GM12864 (cell line): ENCODE measurements at regions not wholly inside any gene's neighbourhood (a gene's known extent, or its start where the extent isn't known, plus 50 kb on each side); places are given as distances from the start of the nearest gene placed in this dataset.

Experiments used
- DNase-seq: peaks from one replicate; pipeline ENCODE4 v3.0.0-alpha.2; 2011; ENCODE audit warnings: low read depth
- H3K4me3 ChIP-seq: 2 replicates; pipeline ENCODE4 v1.5.1; 2011; ENCODE audit warnings: mild to moderate bottlenecking, low read depth, low read length, control low read depth
- TF ChIP-seq, protein P1 (sequence below): IDR thresholded peaks from 2 replicates; pipeline ENCODE4 v1.5.1; 2011; ENCODE audit warnings: low read depth, mild to moderate bottlenecking, moderate library complexity, low read length, control low read depth, inconsistent platforms; ENCODE audit errors: missing control alignments

GRCh38 chr3:17969985-17970568 is 227.6 kb upstream of the TBC1D5 start:
- no peak for DNase-seq
- no peak overlapping the region for H3K4me3 ChIP-seq
- TF ChIP-seq, protein P1, sequence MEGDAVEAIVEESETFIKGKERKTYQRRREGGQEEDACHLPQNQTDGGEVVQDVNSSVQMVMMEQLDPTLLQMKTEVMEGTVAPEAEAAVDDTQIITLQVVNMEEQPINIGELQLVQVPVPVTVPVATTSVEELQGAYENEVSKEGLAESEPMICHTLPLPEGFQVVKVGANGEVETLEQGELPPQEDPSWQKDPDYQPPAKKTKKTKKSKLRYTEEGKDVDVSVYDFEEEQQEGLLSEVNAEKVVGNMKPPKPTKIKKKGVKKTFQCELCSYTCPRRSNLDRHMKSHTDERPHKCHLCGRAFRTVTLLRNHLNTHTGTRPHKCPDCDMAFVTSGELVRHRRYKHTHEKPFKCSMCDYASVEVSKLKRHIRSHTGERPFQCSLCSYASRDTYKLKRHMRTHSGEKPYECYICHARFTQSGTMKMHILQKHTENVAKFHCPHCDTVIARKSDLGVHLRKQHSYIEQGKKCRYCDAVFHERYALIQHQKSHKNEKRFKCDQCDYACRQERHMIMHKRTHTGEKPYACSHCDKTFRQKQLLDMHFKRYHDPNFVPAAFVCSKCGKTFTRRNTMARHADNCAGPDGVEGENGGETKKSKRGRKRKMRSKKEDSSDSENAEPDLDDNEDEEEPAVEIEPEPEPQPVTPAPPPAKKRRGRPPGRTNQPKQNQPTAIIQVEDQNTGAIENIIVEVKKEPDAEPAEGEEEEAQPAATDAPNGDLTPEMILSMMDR: no peak

GRCh38 chr3:17969244-17969643 is 226.8 kb upstream of the TBC1D5 start:
- no peak for DNase-seq
- TF ChIP-seq, protein P1: no peak
- H3K4me3 ChIP-seq: no peak overlapping the region

- H3K4me3 ChIP-seq: no peak overlapping the region
- TF ChIP-seq, protein P1: no peak
- no peak for DNase-seq
Measured at GRCh38 chr3:17967953-17968607, 225.6 kb upstream of the TBC1D5 start.

DNA sequence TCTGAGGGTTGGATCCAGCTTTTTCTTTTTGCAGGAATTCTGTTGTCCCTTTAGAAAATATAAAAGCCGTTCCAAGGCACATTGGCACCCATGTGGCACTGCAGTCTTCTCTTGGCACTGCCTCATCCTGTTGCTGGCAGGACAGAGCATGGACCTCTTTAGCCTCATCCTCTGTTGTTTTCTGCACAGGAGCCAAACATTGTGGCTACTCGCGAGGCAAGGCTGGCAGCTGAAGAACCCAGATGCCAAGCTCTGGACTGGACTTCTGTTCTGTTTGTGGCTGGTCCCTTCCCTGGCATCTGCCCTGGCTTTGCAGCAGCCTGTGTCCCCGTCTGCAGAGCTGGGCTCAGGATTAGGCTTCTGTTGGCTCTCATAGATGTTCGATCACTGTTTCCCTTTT is 224.7 kb upstream of the TBC1D5 start:
- TF ChIP-seq, protein P1: no peak
- DNase-seq: no peak

GRCh38 chr3:17965331-17965730 is 222.9 kb upstream of the TBC1D5 start:
- no peak for DNase-seq
- TF ChIP-seq, protein P1: no peak
- H3K4me3 ChIP-seq: no peak overlapping the region

More for the DNA sequence above, 224.7 kb upstream of the TBC1D5 start:
- no peak overlapping the region for H3K4me3 ChIP-seq

DNA sequence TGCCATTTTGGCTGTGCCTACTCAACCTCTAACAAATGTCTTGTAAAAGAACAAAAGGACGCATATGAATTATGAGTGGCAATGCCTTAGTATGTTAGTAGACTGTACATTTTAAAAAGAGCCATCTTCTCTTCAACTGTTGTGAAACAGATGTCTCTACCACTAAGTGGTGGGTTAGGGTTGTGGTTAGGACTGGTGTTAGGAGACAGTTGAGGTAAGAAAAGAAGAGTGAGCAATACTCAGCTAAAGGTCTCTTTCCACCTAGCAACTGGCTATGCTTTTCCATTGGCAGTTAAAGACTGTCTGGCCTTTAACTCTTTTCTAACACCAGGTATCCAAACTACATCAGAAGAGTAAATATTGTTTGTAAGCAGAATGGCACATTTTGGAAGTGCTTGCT is 221.7 kb upstream of the TBC1D5 start:
- DNase-seq: no peak
- no peak overlapping the region for H3K4me3 ChIP-seq
- TF ChIP-seq, protein P1: no peak

GRCh38 chr3:17955411-17955810 is 213.0 kb upstream of the TBC1D5 start:
- TF ChIP-seq, protein P1: no peak
- no peak overlapping the region for H3K4me3 ChIP-seq
- no peak for DNase-seq
